GM12878 (cell line): ENCODE measurements at regions not wholly inside any gene's neighbourhood (a gene's known extent, or its start where the extent isn't known, plus 50 kb on each side); places are given as distances from the start of the nearest gene placed in this dataset.

Experiments used
- ATAC-seq: fragments of 200-7000 bp; cut with Tn5 transposase; 3 replicates; pipeline ENCODE4 v1.9.1; 2020; ENCODE audit warnings: mild to moderate bottlenecking, moderate library complexity
- BruUV-seq: library from RNA; stranded (reverse); fragments of 400-500 nt; replicated peaks from 2 replicates; lab custom pipeline; 2021; lab: Mats Ljungman, UMichigan
- CTCF ChIA-PET: fragments of 300-600 bp; sonication (Branson Sonifier 250); formaldehyde crosslinking; extraction: SDS; loops from one replicate; lab custom pipeline; 2021; ENCODE audit warnings: inconsistent platforms; lab: Yijun Ruan, JAX
- POLR2A ChIA-PET: fragments of 350-600 bp; formaldehyde crosslinking; extraction: SDS; loops from one replicate; lab custom pipeline; 2021; ENCODE audit warnings: inconsistent platforms; lab: Charles Lee
- RAD21 ChIA-PET: fragments of 300-600 bp; sonication (Branson Sonifier 250); formaldehyde crosslinking; loops from one replicate; lab custom pipeline; 2023; ENCODE audit warnings: antibody characterized with exemption; ENCODE audit not compliant: unreplicated experiment; lab: Charles Lee
- SMC1A ChIA-PET: fragments of 300-600 bp; sonication (Branson Sonifier 250); formaldehyde crosslinking; loops from one replicate; lab custom pipeline; 2023; ENCODE audit not compliant: unreplicated experiment, uncharacterized antibody; lab: Charles Lee
- DNase-seq: peaks from one replicate; pipeline ENCODE4 v3.0.0-alpha.2; 2011; ENCODE audit warnings: low read depth, low spot score
- FAIRE-seq: peaks from 3 replicates; lab custom pipeline; 2011; peaks lifted over from hg19 to GRCh38; lab: Jason Lieb, UNC
- H2AFZ ChIP-seq: 2 replicates; pipeline ENCODE4 v1.6.0; 2011; ENCODE audit warnings: low read depth, low read length, control low read depth; ENCODE audit not compliant: control insufficient read depth
- H3K27ac ChIP-seq: 2 replicates; pipeline ENCODE4 v1.5.1; 2011; ENCODE audit warnings: control low read depth; ENCODE audit not compliant: control insufficient read depth, insufficient read depth
- H3K27me3 ChIP-seq, 2 experiments: replicated peaks in 1 of 2; 2 replicates each; pipeline versions ENCODE4 v1.6.0 to v1.6.1; 2011; ENCODE audit warnings: low read length in 1 of 2; ENCODE audit not compliant: control insufficient read depth in 2 of 2, insufficient read depth in 2 of 2
- H3K36me3 ChIP-seq, 2 experiments: 2 replicates each; pipeline ENCODE4 v1.5.1; 2011; ENCODE audit warnings: low read length in 1 of 2; ENCODE audit not compliant: control insufficient read depth in 2 of 2, insufficient read depth in 2 of 2
- H3K4me1 ChIP-seq: 2 replicates; pipeline ENCODE4 v1.6.1; 2011; ENCODE audit warnings: mild to moderate bottlenecking, low read length, moderate library complexity, mixed read lengths; ENCODE audit not compliant: control insufficient read depth, insufficient read depth
- H3K4me2 ChIP-seq: 2 replicates; pipeline ENCODE4 v1.6.0; 2011; ENCODE audit warnings: control low read depth; ENCODE audit not compliant: control insufficient read depth, insufficient read depth
- H3K4me3 ChIP-seq: fragments of 200-600 bp; sonication (generic); 2 replicates; pipeline ENCODE4 v1.5.1; 2016
- H3K79me2 ChIP-seq: 2 replicates; pipeline ENCODE4 v1.6.0; 2011; ENCODE audit warnings: low read length; ENCODE audit not compliant: control insufficient read depth, insufficient read depth
- H3K9ac ChIP-seq: 2 replicates; pipeline ENCODE4 v1.8.0; 2011; ENCODE audit warnings: low read length, control low read depth, mixed read lengths; ENCODE audit not compliant: control insufficient read depth, insufficient read depth
- H3K9me3 ChIP-seq: replicated peaks from 3 replicates; pipeline ENCODE4 v1.5.1; 2011; ENCODE audit warnings: mild to moderate bottlenecking, low read length; ENCODE audit not compliant: control insufficient read depth, insufficient read depth
- H4K20me1 ChIP-seq: 2 replicates; pipeline ENCODE4 v1.6.0; 2011; ENCODE audit not compliant: control insufficient read depth, insufficient read depth
- BRCA1 ChIP-seq: IDR thresholded peaks from 2 replicates; pipeline ENCODE4 v1.6.1; 2011; ENCODE audit warnings: low read depth, low read length, improper control_type of control experiment
- CBFB ChIP-seq: IDR thresholded peaks from 2 replicates; pipeline ENCODE4 v1.6.1; 2016; ENCODE audit warnings: antibody characterized with exemption, low read depth
- CHD4 ChIP-seq: fragments of 200-600 bp; sonication (generic); IDR thresholded peaks from 2 replicates; pipeline ENCODE4 v1.6.1; 2016; ENCODE audit warnings: mild to moderate bottlenecking
- CREB1 ChIP-seq: IDR thresholded peaks from 2 replicates; pipeline ENCODE4 v1.6.1; 2012; ENCODE audit warnings: low read depth, mild to moderate bottlenecking, inconsistent platforms
- EGR1 ChIP-seq, 2 experiments: IDR thresholded peaks; 1 replicate in 1 of 2; 2 replicates in 1 of 2; pipeline ENCODE4 v1.6.1; 2011 to 2012; ENCODE audit warnings: low read depth in 2 of 2, low read length in 2 of 2, borderline replicate concordance in 1 of 2, mild to moderate bottlenecking in 1 of 2, moderate library complexity in 1 of 2
- NBN ChIP-seq: fragments of 450-650 bp; IDR thresholded peaks from 2 replicates; pipeline ENCODE4 v1.6.1; 2016
- NR2C1 ChIP-seq: fragments of 450-650 bp; IDR thresholded peaks from 2 replicates; pipeline ENCODE4 v1.6.1; 2017; ENCODE audit warnings: antibody characterized with exemption, mild to moderate bottlenecking, moderate library complexity
- PAX5 ChIP-seq: IDR thresholded peaks from 2 replicates; pipeline ENCODE4 v1.6.1; 2011; ENCODE audit warnings: low read depth, low read length, borderline replicate concordance
- STAT3 ChIP-seq: IDR thresholded peaks from 2 replicates; pipeline ENCODE4 v1.6.1; 2011; ENCODE audit warnings: low read depth, low read length, improper control_type of control experiment
- TBL1XR1 ChIP-seq: IDR thresholded peaks from 2 replicates; pipeline ENCODE4 v1.6.1; 2012; ENCODE audit warnings: low read depth, low read length, improper control_type of control experiment
- TCF7 ChIP-seq: IDR thresholded peaks from 2 replicates; pipeline ENCODE4 v1.6.1; 2014; ENCODE audit warnings: antibody characterized with exemption, borderline replicate concordance
- ZBED1 ChIP-seq: IDR thresholded peaks from 2 replicates; pipeline ENCODE4 v1.6.1; 2016; ENCODE audit warnings: borderline replicate concordance
- ZNF24 ChIP-seq: fragments of 450-650 bp; IDR thresholded peaks from 2 replicates; pipeline ENCODE4 v1.6.1; 2017; ENCODE audit warnings: antibody characterized with exemption, mild to moderate bottlenecking
- ZNF274 ChIP-seq: IDR thresholded peaks from one replicate; pipeline ENCODE4 v1.8.0; 2011; ENCODE audit not compliant: insufficient read length, insufficient read depth
- ZZZ3 ChIP-seq: IDR thresholded peaks from 2 replicates; pipeline ENCODE4 v1.6.1; 2011; ENCODE audit warnings: low read depth; ENCODE audit not compliant: control insufficient read depth, insufficient read length
- WGBS: methylation state at CpG from one replicate; pipeline ENCODE4 v1.1.6; 2016; ENCODE audit warnings: low lambda C conversion rate; ENCODE audit not compliant: insufficient replicate concordance, insufficient coverage; ENCODE audit errors: missing lambda C conversion rate; 5-methylcytosine and 5-hydroxymethylcytosine counted together
- in situ Hi-C: fragments of 300-500 bp; cut with MboI; formaldehyde crosslinking; loops from 9 replicates; pipeline ENCODE4 v1.14.3; 2018; ENCODE audit warnings: mixed read lengths
- intact Hi-C: fragments of 100-400 bp; cut with micrococcal nuclease; formaldehyde crosslinking; loops from one replicate; pipeline ENCODE4 v1.14.2; 2022; ENCODE audit not compliant: unreplicated experiment
- TF ChIP-seq, protein P1 (sequence below): IDR thresholded peaks from 2 replicates; pipeline ENCODE4 v1.6.1; 2012; ENCODE audit warnings: low read depth, low read length, improper control_type of control experiment
- TF ChIP-seq, protein P2 (sequence below): fragments of 450-650 bp; IDR thresholded peaks from 2 replicates; pipeline ENCODE4 v1.6.1; 2016; ENCODE audit warnings: mild to moderate bottlenecking
- TF ChIP-seq, protein P3 (sequence below): fragments of 450-650 bp; IDR thresholded peaks from 2 replicates; pipeline ENCODE4 v1.6.1; 2017; ENCODE audit warnings: low read depth, mild to moderate bottlenecking, moderate library complexity

DNA sequence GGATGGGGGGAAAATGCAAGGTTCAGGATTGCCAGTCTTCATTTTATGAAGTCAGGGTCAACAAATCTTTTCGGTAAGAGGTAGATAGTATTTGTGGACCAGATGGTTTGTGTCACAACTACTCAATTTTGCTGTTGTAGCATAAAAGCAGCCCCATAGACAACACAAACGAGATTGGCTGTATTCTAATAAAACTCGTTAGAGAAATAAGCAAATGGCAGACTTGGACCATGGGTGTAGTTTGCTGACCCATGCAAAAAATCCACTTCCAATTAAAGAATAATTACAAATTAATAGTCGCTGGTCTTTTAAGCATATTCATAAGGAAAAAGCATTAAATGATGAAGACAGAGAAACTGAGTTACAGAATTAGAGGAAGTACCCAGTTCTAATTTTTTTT, 247.1 kb downstream of the CRPPA start:
- in situ Hi-C loops = no loop called here
- Histone ChIP-seq H3K4me3 (no peak overlapping the region), H3K36me3 (no peaks in the 10 kb centered on the region), H3K4me2 (no peak overlapping the region), H4K20me1 (no peaks in the 10 kb centered on the region)
- no peak for FAIRE-seq
- SMC1A ChIA-PET = no interaction called here
- no peak for TF ChIP-seq TBL1XR1
- no peak for TF ChIP-seq EGR1 (IDR thresholded peaks at IDR 0.05; ENCODE audit: borderline replicate concordance in 1 of 2, low read depth in 2 of 2, low read length in 2 of 2)
- TF ChIP-seq NBN = no peak
- TF ChIP-seq STAT3 = no peak
- no peak for TF ChIP-seq CREB1
- no peak for TF ChIP-seq BRCA1
- no peak for TF ChIP-seq ZZZ3
- TF ChIP-seq CHD4 = no peak
- TF ChIP-seq, protein P1, sequence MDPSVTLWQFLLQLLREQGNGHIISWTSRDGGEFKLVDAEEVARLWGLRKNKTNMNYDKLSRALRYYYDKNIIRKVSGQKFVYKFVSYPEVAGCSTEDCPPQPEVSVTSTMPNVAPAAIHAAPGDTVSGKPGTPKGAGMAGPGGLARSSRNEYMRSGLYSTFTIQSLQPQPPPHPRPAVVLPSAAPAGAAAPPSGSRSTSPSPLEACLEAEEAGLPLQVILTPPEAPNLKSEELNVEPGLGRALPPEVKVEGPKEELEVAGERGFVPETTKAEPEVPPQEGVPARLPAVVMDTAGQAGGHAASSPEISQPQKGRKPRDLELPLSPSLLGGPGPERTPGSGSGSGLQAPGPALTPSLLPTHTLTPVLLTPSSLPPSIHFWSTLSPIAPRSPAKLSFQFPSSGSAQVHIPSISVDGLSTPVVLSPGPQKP = no peak
- TF ChIP-seq, all 136 proteins: peak for 0
- ChIA-PET RAD21 (no interaction called here), CTCF (no interaction called here), POLR2A (no interaction called here)
- no TSS peak for BruUV-seq
- DNase-seq (no peak), ATAC-seq (no peak)
- Histone ChIP-seq H2AFZ (no peak overlapping the region), H3K4me1 (no peaks in the 10 kb centered on the region), H3K27me3 (no peaks in the 10 kb centered on the region), H3K27ac (no peak overlapping the region), H3K9me3 (no peaks in the 10 kb centered on the region), H3K79me2 (no peaks in the 10 kb centered on the region), H3K9ac (no peak overlapping the region)
- intact Hi-C loops = no loop called here
- WGBS = 16% methylated on average over 4 of the region's 4 CpGs

- ChIA-PET POLR2A (no interaction called here), CTCF (no interaction called here), RAD21 (no interaction called here), SMC1A (no interaction called here)
- Histone ChIP-seq H3K27me3 (no peaks in the 10 kb centered on the region), H3K9ac (no peak overlapping the region), H3K27ac (no peak overlapping the region), H3K9me3 (no peaks in the 10 kb centered on the region), H2AFZ (no peak overlapping the region), H3K4me1 (no peaks in the 10 kb centered on the region), H4K20me1 (no peaks in the 10 kb centered on the region), H3K4me3 (no peak overlapping the region), H3K36me3 (no peaks in the 10 kb centered on the region), H3K79me2 (no peaks in the 10 kb centered on the region), H3K4me2 (no peak overlapping the region)
- FAIRE-seq (no peak), ATAC-seq (no peak), DNase-seq (no peak)
- intact Hi-C loops = no loop called here
- in situ Hi-C loops = no loop called here
- BruUV-seq = no TSS peak
- 0% methylated on average over 2 of the region's 2 CpGs for WGBS
- TF ChIP-seq PAX5 (no peak), ZNF274 (no peak), ZBED1 (no peak), CREB1 (no peak), ZNF24 (no peak), CBFB (no peak), TCF7 (no peak), NR2C1 (no peak)
- TF ChIP-seq, protein P2, sequence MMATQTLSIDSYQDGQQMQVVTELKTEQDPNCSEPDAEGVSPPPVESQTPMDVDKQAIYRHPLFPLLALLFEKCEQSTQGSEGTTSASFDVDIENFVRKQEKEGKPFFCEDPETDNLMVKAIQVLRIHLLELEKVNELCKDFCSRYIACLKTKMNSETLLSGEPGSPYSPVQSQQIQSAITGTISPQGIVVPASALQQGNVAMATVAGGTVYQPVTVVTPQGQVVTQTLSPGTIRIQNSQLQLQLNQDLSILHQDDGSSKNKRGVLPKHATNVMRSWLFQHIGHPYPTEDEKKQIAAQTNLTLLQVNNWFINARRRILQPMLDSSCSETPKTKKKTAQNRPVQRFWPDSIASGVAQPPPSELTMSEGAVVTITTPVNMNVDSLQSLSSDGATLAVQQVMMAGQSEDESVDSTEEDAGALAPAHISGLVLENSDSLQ = no peak
- TF ChIP-seq, protein P3, sequence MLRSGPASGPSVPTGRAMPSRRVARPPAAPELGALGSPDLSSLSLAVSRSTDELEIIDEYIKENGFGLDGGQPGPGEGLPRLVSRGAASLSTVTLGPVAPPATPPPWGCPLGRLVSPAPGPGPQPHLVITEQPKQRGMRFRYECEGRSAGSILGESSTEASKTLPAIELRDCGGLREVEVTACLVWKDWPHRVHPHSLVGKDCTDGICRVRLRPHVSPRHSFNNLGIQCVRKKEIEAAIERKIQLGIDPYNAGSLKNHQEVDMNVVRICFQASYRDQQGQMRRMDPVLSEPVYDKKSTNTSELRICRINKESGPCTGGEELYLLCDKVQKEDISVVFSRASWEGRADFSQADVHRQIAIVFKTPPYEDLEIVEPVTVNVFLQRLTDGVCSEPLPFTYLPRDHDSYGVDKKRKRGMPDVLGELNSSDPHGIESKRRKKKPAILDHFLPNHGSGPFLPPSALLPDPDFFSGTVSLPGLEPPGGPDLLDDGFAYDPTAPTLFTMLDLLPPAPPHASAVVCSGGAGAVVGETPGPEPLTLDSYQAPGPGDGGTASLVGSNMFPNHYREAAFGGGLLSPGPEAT = no peak
These were observed 249.0 kb downstream of the CRPPA start for GRCh38 chr7:16172366-16172765.
